ENCODE measurements at regions not wholly inside any gene's neighbourhood (a gene's known extent, or its start where the extent isn't known, plus 50 kb on each side); places are given as distances from the start of the nearest gene placed in this dataset.

DNA sequence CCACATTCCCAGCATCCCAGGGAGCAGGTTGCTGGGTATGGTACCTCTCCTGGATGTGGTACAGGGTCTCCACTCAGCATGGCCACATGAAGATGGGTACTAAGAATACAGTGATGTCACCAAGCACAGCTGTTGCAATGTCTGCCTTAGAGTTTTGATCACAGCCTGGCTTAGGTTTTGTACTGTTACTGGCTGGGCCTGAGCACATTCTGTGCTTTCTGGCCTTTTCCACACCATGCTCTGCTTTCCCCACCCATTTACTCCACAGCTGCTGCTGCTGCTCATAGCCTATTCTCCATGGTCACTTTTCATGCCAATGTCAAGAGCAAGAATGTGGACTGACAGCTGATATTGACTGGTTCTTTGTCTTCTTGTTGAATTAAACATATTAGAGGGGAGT, 481.9 kb downstream of the ARHGEF28 start:
- no peak for DNase-seq

DNA sequence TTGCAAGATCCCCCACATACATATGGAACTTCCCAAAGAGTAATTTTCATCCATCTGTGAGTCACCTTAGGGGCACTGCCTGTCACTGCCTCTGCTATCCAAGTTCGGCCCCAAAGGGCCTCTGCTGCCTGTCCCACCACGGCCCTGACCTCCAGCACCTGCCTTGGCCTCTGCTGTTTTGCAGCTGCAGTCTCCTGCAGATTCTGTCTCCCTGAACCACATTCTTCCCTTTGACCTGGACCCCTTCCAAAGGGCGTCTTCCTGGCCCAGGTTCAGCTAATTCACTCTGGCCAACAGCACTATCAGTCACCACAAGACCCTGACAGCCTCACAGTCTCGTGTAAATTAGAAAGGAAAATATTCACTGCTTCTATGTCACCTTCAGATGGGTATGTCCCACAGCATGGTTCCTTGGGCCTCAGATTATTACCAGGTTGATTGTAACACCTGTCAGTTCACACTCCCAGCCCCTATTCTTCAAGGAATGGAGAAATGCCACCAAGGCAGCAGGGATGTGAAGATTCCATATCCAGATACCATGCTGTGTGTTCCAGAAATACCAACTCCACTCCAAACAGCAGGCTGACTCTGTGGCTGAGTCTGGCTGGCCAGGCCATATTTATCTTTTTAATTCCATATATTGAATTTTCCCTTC, 479.3 kb downstream of the ARHGEF28 start:
- no peak for DNase-seq

DNA sequence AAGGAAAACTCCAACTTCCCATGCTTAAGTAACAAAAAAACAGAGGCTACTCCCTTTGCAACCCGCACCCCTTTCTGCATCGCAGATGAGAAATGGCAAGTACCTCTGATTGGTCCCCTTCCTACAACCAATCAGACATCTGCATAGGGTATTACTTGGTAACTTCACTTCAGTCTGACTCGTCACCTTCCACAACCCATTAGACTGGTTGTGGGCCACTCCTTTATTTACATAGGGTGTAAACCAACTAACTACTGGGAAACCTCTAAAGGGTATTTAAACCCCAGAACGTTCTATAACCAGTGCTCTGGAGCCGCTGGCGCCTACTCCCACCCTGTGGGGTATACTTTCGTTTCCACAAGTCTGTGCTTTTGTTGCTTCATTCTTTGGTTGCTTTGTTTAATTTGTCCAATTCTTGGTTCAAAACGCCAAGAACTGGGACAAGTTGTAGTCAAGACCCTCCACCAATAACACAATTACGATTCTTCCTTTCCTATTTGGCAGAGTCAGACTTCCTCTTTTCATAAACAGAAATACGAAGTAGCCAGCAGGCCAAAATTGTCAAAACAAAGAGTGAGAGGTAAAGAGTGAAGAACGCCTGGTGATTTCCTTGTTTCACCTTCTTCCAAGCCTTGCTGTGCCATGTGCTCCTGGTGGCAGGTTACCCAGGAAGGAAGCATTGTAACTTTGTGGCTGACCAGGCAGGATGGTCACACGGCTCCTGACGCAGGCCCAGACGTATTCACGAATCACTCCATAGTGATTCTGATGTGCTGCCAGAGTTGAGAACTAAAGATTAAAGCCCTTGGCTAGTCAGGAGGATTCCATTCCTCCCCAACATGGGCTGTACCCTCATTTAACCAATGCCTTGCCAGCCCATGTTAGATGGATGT, 477.4 kb downstream of the ARHGEF28 start:
- DNase-seq = no peak

DNA sequence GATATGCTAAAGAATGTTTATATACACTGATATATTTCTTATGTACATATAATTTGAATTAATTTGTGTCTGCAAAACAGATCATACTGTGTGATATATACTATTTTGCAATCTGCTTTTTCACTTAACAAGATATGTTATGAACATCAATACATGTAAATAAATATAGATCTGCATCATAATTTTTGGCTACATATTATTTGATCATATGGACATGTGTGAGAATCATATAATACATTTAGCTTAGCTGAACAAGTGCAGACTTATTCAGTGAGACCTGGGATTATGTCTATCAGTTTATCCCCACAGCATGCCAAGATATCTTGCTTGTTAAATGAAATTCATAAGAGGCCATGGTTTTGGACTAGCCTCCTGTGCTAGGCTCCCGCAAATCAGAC, 474.3 kb downstream of the ARHGEF28 start:
- no peak for DNase-seq

DNA sequence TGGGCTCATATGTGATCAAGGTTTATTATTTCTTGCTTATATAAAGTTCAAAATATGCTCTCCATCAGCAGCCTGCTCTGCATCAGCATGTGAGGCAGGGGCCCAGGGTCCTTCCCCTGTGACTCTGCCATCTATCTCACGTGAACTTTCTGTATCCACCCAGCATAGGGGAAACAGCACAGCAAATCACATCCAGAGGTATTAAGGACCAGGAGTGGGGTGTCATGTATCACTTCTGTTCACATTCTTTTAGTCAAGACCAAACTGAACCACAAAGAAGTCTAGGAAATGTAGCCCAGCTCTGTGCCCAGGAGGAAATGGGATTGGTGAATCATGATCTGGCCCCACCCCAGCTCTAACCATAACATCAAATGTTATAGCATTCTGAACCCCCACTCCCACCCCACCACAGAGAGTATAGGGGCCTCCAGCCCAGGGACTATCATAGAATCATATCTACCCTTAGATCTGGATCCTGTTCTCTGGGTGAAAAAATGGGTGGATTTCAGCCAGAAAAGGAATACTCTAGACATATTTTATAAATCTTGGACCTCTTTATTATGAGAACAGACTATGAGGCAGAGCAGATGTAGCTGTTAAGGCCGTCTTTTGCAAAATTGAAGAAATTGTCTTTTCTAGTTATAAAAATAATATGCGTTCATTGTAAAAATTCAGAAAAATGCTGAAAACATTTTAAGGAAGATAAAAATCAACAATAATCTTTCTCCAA, 473.7 kb downstream of the ARHGEF28 start:
- DNase-seq = no peak

DNA sequence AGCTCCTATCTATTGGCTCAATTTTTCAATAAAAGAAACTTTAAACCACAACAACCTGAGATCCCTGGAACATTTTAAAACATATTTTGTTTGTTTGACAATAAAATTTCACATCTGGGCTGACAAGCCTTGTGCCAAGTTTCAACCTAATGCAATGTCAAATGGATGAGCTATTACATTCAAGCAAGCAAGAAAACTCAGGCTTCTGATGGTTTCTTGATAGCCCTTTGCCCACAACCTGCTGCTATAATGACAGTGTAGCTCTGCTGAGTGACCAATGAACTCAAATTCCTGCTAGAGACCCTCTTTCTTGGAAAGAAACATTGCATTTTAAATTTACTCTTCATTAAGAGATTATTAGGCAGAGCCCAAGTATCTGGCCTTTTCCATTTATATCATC, 472.9 kb downstream of the ARHGEF28 start:
- DNase-seq = no peak

DNA sequence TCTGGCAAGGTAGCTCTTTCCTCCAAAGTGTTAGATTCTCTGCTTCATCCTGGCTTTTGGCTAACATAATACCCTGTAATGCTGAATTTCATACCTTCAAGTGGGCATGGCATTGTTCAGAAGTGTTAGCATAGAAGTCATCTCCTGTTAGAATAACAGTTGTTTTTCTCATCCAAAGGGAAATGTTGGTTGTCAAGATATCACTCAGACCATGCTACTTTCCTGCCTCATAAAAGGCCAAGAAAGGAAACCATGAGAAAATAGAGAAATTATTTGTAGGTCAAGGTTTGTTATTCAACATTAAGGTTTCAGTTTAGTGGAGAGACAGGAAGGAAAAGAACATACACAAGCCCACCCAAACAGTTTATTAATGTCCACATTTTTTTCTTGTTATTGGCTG, 472.5 kb downstream of the ARHGEF28 start:
- DNase-seq = no peak

DNA sequence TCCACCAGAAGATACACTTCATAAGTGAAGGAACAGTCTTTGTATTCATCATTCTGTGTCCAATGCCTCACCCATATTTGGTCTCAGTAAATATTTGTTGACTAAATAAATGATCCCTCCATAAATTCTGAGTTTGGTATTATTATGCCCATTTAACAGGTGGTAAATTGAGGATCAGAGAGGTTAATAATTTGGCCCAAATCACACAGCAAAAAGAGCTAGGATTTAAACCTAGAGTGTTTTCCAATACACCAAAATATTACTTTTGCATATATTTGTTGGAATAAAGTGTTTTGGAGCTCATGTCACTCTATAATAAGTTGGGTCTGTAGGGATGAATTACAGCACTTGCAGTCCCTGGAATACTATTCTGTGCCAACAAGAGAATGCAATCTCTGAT, 470.3 kb downstream of the ARHGEF28 start:
- no peak for DNase-seq

DNA sequence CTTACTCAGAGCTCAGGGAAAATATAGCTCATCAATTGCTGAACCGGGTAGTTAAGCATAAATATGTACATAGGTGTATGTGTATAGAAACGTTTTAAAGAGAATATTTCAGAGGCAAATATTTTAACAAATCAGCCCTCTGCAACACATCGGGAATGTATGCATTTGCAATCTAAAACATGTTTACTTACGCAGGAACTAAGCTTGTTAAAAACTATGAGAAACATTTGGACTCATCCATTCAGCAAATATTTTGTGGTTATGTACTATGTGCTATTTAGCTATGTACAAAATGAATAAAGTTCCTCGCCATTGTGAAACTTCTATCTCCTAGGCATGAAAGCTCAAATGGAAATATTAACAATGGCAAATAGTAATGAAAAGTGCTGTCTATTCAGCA, 469.9 kb downstream of the ARHGEF28 start:
- no peak for DNase-seq

DNA sequence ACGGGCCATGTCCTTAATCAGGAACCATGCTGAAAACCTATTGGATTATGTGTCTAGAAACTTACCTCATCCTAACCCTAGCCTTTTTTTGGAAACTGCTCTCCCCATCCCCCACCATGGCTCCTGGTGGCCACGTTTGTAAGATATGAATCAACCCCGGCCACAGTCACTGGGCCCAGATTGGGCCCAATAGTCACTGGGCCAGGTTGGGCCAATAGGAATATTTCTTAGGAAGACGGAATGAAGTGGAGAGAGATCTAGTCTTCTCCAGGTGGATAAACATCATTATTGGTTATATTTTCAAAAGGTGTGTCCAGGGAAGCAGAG, 468.7 kb downstream of the ARHGEF28 start:
- DNase-seq = no peak

DNA sequence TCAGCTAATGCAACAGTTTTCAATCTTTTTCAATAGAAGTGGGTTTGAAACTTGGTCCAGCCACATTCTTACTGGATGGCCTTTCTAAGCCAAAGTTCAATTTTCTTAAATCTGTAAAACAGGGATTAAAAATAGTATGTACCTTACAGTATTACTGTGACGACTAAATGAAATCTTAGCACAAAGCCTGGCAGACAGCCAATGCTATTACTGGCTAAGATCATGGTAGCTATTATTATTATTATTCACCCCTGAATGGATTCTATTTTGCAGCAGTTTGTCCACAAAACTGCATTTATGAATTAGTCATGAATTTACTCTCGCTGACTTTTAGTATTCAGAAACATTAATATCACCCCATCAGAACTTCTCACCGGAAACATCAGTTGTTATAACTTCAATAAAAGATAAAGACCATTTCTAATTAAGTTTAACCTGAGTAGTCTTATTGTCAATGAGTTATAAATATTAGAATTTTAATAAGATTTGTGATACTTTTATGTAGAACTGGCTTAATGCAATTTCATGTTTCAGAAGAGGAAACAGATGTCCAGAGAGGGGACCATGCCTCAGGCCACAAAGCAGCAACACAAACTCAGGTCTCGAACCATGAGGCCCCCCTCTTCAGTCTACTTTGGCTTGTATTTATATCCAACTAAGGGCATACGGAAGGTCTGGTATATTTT, 468.2 kb downstream of the ARHGEF28 start:
- no peak for DNase-seq

DNA sequence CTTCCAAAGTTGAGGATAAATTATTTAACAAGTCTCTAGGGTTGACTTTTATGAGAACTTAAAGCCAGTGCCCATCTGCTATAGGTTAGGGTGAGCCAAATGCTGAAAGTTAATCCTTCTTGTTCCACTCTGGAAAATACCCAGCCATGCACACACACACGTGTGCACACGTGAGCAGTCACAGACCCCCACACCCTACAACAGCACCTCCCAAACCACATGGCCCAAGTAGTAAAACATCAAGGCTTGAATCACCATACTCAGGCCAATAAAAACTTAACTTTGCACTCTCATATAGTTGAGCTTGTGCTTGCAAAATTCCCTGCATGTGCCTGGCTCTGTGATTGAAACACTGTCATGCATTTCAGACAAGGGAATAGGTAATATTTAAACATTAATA, 467.6 kb downstream of the ARHGEF28 start:
- no peak for DNase-seq

DNA sequence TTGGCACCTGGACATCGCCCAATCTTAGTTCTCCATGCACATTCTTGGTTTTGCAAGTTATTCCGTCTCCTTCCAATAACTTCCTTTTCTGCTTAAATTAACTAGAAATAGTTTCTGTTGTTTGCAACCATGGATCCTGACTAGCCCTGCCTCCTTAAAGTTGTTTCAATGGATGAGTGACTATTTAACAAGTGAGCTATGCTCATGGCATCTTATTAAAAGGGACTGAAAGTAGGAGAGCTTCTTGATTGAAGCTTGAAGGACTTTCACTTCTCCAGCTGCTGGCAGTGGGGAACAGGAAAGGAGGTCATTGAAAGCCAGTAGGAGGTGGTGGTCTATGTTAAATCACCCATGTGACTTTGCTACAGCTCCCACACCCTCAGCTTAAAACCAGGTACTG, 466.8 kb downstream of the ARHGEF28 start:
- DNase-seq = no peak

DNA sequence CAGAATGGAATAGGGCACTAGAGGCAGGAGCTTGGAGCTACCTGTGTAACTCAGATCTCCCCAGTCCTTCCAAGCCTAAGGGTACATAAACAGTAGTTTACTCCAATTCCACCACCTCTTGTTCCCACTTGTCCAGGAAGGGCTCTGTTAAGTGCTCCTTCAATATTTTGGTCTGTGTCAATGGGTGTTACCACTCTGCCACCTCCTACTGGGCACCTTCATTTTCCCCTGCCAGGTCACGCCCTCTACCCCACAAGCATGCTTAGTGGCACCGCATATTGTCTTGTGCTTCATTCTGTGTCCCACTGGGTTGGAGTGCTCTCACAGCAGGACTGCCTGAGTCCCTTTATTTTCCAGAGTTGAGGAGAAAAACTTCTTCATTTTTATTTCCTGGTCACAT, 459.8 kb downstream of the ARHGEF28 start:
- DNase-seq = no peak

DNA sequence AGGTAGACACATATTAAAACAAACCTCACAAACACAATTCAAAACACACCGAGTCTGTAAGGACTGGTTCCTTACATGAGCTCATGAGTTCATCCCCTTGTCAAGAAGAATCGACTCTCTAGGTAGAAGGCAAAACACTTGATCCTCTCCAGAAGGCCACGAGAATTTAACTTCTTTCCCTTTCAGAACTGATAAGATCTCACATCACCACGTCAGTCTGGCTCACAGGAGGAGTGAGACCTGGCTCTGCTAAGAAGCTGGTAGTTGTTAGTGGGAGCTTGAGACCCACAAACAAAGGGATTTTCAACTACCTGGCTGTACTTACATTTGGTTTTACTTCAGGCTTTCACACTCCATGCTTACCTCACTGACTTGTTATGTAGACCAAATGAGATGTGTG, 459.2 kb downstream of the ARHGEF28 start:
- no peak for DNase-seq

DNA sequence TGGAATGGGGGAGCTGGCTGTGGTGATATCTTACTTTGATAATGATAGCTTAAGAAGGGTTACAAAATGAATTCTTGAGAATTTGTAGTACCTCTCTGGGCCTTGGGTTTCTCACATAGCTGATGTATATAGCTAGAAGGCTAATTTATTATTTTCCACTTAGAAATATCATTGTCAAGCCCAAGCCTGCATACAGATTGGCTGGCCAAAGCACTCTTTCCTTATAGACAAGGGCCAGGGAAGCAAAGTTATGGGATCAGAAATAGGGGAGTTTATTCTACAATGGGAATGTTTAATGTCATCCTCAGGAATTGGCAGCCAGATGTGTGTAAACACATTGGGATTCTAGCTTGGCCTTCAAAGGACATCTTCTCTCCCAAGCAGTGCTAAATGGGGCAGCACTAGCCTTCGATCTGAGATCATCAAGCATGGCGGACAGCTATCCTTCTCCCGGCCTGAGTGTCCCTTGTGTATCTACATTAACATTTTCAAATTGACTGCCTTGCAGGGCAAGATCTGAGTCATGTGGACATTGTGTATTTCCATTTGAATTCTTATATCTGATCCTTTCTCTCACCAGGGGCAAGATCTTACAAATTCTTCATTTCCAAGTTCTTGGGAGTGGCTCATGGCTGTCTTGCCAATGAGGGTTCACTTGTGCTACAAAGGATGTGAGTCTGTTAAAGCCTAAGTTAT, 457.2 kb downstream of the ARHGEF28 start:
- no peak for DNase-seq

DNA sequence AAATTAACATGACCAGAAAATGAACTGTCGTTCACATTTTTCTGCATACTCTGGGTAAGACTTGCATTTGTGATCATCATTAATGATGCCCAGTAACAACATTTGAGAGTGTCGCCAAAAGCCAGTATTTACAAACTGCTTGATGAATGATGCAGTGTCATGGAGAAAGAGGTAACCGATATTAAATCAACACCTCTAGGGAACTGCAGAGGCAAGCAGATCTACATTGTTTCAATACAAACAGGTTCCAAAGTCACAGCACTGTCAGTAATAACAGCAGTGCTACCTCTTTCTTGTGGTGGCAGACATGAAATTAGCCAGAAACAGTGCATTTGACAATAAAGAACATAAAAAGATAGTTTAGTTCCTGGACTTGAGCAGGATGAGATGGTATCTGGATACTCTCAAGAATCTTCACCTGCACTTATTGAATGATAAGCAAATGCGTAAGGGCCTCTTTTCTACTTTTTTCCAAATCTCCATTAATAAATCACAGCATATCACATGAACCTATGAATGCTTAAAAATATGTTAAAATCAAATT, 456.6 kb downstream of the ARHGEF28 start:
- DNase-seq = no peak

DNA sequence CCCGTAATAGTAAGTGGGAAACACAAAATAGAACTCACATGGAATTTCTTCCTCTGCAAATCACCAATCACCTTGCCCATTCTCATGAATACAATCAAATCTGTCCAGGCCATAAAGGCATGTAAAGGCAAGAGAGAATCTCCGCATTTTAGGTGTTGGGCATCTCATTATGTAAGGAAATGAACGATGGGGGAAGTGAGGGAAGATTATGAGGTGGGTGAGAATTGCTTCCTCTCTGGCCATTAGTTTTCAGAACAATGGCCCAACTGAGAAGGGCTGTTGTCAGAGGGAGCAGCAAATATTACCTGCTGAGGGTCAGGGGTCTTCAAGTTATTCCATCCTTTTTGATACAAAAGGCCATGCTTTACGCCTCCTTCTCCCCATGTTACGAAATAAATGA, 455.1 kb downstream of the ARHGEF28 start:
- no peak for DNase-seq

DNA sequence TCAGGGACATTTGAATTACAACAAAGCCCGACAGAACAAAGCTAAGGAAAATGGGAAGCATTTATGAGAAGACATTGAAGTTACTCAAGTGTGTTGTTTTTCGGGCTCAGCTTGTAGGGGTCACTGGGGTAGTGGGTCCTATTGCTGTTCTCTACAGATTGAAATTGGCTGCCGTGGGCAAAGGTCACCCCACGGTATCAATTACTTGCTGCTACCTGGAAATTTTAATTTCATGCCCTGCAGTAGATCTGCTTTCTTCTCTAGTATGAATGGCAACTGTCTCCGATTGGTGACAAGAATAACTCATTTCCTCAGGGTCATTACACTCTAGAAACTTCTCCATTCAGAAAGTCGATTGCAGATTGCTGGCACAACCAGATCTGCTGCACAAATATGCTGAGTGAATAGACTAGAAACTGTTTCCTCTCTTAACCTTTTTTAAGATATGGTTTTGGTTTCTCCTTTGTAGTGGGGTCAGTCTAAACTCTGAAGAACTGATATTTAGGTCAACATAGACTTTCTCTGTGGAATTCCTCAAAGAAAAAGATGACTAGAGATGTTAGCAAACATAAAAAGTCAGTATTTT, 454.1 kb downstream of the ARHGEF28 start:
- DNase-seq = no peak

DNA sequence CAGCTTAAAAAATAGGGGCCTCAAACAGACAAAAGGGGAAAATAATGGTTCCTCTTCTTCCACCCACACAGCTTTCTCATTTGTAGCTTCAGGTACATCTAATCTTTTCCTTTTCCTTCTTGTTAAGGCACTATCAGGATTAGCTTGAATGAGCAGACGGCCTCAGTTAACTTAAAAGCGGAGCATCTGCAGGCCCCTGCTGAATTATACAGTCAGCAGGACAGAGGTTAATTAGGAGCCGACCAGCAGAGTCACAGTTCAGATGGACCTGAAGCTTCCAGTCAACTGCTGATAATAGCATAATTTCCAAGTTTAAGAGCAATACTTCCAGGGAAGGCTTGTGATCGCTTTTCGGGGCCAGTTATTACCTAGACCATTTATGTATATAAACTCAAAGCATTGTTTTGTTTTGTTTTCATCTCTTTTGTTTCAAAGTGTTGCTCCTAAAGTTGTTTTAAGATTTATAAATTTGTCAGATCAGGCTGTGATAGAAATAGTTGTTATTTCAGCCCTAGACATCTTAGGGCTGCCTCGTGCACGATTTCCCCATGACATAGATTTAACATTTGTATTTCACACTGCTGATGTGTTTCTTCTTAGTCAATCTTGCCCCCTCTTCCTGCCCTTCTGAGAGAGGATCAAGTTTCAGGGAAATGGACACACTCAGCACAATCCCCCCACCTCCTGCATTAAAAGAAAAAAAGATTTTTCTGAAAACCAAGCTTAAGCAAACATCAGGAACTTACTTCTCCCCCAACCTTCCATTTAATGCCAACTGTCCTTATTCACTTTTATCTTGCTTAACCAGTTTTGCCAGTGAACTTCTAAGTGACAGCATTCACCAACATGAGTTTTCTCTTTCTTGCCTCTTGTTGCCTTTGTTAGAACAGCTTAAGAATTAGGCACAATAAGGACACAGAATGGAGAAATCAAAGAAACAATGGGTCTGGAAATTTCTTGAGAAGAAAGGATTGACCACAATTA, 449.8 kb downstream of the ARHGEF28 start:
- no peak for DNase-seq

DNA sequence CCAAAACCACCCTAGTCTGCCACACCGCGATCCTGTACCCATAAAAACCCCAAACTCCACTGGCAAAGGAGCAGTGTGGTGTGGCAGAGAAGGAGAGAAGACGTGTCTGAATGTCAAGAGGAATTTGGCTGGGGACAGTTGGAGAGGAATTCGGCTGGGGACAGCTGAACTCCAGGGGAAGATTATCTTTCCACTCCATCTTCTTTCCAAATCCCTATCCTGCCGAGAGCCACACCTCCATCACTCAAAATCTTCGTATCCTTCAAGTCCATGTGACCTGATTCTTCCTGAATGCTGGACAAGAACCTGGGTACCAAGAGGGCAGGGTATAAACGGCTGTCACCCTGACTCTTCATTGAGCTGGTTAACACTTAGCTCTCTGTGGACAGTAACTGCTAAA, 448.1 kb downstream of the ARHGEF28 start:
- no peak for DNase-seq

Measured in CD4-positive, alpha-beta T cell treated with Interleukin-17A for 1 hour (primary cell).